HFFc6 (cell line): ENCODE measurements at regions not wholly inside any gene's neighbourhood (a gene's known extent, or its start where the extent isn't known, plus 50 kb on each side); places are given as distances from the start of the nearest gene placed in this dataset.
"Not testable (repeated sequence)": the region's sequence is repeated elsewhere in the genome, so short reads cannot be mapped to it uniquely, and the experiment has no call there.

Experiments
- DNase-seq: peaks from one replicate; pipeline ENCODE4 v3.0.0-alpha.2; 2018
- H3K27ac Mint-ChIP-seq: 2 replicates; pipeline ENCODE4 v1.8.0; 2020; ENCODE audit warnings: mild to moderate bottlenecking, mixed read lengths
- H3K27me3 Mint-ChIP-seq: 2 replicates; pipeline ENCODE4 v1.8.0; 2021; ENCODE audit warnings: mild to moderate bottlenecking, moderate library complexity, mixed read lengths; ENCODE audit not compliant: insufficient read depth
- H3K36me3 Mint-ChIP-seq: 2 replicates; pipeline ENCODE4 v1.8.0; 2021; ENCODE audit warnings: low read depth, mixed read lengths
- H3K4me1 Mint-ChIP-seq: 2 replicates; pipeline ENCODE4 v1.8.0; 2020; ENCODE audit warnings: low read depth, mixed read lengths
- H3K4me3 Mint-ChIP-seq: 2 replicates; pipeline ENCODE4 v1.8.0; 2020; ENCODE audit warnings: mild to moderate bottlenecking, moderate library complexity, mixed read lengths
- H3K9me3 Mint-ChIP-seq: 2 replicates; pipeline ENCODE4 v1.8.0; 2020; ENCODE audit warnings: mild to moderate bottlenecking, mixed read lengths
- TF ChIP-seq, protein P1 (sequence below): fragments of 200-600 bp; sonication (generic); IDR thresholded peaks from 2 replicates; pipeline ENCODE4 v1.5.0; 2021; ENCODE audit warnings: antibody characterized with exemption, mild to moderate bottlenecking

DNA sequence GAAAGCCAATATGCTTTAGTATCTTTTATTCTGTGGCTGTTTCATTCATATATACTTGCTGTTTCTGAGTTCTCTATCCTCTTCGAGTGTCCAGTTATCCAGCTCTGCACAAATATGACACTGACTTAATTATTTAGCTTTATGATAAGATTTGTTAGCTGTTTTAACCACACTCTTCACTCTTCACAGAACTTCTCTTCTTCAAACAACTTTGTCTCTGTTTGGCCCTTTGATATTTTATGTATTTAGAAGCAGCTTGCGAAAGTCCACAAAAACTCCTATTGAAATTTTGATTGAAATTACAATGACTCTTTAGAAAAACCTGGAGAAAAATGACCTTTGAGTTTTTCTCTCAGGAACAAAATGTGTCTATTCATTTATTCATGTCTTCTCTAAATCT, 407.0 kb downstream of the CPS1 start:
- H3K36me3 Mint-ChIP-seq, result no peaks in the 10 kb centered on the region
- H3K4me1 Mint-ChIP-seq, result no peaks in the 10 kb centered on the region
- no peak overlapping the region for H3K27ac Mint-ChIP-seq
- H3K9me3 Mint-ChIP-seq, result peaks cover 12% of the 10 kb centered on the region
- no peak overlapping the region for H3K4me3 Mint-ChIP-seq
- no peak for DNase-seq
- TF ChIP-seq, protein P1, sequence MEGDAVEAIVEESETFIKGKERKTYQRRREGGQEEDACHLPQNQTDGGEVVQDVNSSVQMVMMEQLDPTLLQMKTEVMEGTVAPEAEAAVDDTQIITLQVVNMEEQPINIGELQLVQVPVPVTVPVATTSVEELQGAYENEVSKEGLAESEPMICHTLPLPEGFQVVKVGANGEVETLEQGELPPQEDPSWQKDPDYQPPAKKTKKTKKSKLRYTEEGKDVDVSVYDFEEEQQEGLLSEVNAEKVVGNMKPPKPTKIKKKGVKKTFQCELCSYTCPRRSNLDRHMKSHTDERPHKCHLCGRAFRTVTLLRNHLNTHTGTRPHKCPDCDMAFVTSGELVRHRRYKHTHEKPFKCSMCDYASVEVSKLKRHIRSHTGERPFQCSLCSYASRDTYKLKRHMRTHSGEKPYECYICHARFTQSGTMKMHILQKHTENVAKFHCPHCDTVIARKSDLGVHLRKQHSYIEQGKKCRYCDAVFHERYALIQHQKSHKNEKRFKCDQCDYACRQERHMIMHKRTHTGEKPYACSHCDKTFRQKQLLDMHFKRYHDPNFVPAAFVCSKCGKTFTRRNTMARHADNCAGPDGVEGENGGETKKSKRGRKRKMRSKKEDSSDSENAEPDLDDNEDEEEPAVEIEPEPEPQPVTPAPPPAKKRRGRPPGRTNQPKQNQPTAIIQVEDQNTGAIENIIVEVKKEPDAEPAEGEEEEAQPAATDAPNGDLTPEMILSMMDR, result no peak
- no peaks in the 10 kb centered on the region; the same call in 1 of the 2 replicates for H3K27me3 Mint-ChIP-seq

DNA sequence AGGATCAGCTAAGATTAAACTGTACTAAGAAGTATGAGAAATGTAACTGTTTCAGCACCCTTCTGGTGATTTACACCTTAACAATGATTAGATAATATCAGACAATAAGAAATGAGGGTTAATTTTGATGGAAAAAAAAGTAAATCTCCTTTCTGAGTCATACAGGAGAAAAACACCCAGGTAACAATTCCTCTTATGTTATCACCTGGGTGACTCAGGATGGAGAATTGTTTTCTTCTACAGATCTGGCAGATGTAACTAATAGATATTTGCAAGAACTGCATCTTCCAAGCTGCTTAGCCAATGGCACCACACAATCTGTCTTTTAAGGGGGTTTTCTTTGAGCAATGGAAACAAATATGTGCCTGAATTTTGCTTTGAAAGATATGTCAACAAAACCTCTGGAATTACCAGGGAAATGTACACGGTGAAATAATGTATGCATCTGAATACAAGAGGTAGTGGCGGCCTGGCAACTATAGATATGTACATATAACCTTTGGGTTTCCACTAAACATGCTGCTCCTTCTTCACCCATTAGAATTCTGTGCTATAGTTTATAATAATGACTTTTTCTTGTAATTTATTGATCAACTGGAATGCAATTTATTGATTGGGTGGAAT, 407.9 kb downstream of the CPS1 start:
- no peaks in the 10 kb centered on the region for H3K36me3 Mint-ChIP-seq
- DNase-seq, result no peak
- peaks cover 7% of the 10 kb centered on the region for H3K9me3 Mint-ChIP-seq
- TF ChIP-seq, protein P1, result no peak
- H3K27me3 Mint-ChIP-seq, result no peaks in the 10 kb centered on the region; the same call in 1 of the 2 replicates
- H3K4me3 Mint-ChIP-seq, result no peak overlapping the region
- no peaks in the 10 kb centered on the region for H3K4me1 Mint-ChIP-seq
- no peak overlapping the region for H3K27ac Mint-ChIP-seq

DNA sequence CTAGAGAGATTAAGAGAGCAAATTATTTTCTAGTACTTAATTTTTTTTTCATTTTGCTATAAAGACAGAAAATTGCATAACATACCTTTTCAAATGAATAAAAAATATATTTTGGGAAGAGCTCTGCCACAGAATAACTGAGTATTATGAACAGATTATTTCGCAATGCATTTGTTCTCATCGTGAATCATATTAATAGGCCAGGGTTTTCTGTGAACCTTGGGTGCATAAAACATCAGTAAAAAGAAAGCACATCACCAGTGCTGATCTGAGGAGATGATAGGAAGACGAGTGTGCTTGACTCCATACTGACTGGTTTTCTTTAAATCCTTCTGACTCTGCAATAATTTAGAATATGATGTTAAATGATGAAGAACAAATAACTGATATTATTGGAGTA, 409.1 kb downstream of the CPS1 start:
- TF ChIP-seq, protein P1, result no peak
- DNase-seq, result no peak
- H3K4me1 Mint-ChIP-seq, result no peaks in the 10 kb centered on the region
- no peak overlapping the region for H3K27ac Mint-ChIP-seq
- H3K4me3 Mint-ChIP-seq, result no peak overlapping the region
- H3K36me3 Mint-ChIP-seq, result no peaks in the 10 kb centered on the region; the same call in 1 of the 2 replicates
- H3K9me3 Mint-ChIP-seq, result peaks cover 16% of the 10 kb centered on the region
- H3K27me3 Mint-ChIP-seq, result no peaks in the 10 kb centered on the region; the same call in 1 of the 2 replicates

DNA sequence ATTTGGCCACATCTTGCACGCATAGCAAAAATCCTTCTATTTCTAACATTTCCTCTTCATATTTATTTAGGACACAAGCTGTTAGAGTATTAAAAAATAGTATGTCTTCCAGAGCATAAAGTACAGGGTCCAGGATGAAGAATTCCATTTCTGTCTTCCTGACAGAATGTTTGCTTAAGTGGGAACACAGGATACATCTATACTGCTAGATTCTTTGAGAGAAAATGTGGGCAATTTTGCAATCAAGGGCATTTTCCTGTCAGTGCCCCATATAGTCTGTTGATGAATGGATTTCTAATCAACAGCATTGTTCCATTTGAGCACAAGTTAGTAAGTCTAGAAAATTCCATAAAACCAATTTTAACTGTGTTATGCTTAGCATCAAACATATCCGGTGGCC, 409.9 kb downstream of the CPS1 start:
- Mint-ChIP-seq H3K36me3 (no peaks in the 10 kb centered on the region; the same call in 1 of the 2 replicates), H3K4me1 (no peaks in the 10 kb centered on the region), H3K27ac (no peak overlapping the region), H3K9me3 (peaks cover 21% of the 10 kb centered on the region), H3K4me3 (no peak overlapping the region), H3K27me3 (no peaks in the 10 kb centered on the region; the same call in 1 of the 2 replicates)
- DNase-seq, result no peak
- TF ChIP-seq, protein P1, result no peak

DNA sequence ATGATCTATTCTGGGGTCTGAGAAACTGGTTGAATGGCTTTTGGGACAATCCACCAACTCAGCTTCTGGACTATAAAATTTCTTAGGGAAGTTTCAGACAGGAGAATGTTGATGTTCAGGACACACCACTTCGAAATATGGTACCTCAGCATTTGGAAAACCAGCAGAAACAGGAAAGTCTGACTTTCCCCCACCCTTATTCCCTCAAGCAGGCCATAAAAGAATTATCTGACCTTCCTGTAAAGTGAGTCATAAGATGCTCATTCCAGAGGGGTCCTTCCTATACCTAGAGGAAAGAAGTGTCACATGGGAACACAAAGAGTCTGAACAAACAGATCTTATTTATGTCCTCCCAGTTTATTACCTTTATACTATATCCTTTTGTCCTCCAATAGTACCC, 415.0 kb downstream of the CPS1 start:
- peaks cover 31% of the 10 kb centered on the region for H3K9me3 Mint-ChIP-seq
- H3K4me3 Mint-ChIP-seq, result no peak overlapping the region
- no peak for DNase-seq
- H3K36me3 Mint-ChIP-seq, result no peaks in the 10 kb centered on the region; the same call in 1 of the 2 replicates
- TF ChIP-seq, protein P1, result no peak
- H3K4me1 Mint-ChIP-seq, result no peaks in the 10 kb centered on the region
- H3K27ac Mint-ChIP-seq, result no peak overlapping the region
- H3K27me3 Mint-ChIP-seq, result no peaks in the 10 kb centered on the region; the same call in 1 of the 2 replicates

DNA sequence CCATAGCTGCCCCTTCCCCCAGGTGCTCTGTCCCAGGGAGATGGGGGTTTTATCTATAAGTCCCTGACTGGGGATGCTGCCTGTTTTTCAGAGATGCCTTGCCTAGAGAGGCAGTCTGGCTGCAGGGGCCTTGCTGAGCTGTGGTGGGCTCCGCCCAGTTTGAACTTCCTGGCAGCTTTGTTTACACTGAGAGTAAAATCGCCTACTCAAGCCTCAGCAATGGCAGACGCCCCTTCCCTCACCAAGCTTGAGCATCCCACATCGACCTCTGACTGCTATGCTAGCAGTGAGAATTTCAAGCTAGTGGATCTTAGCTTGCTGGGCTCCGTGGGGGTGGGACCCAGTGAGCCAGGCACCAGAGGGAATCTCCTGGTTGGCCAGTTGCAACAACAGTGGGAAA, 430.4 kb downstream of the CPS1 start:
- H3K4me1 Mint-ChIP-seq, H3K36me3 Mint-ChIP-seq, DNase-seq, H3K4me3 Mint-ChIP-seq, H3K27me3 Mint-ChIP-seq, H3K27ac Mint-ChIP-seq: not testable (repeated sequence)
- peaks cover 44% of the 10 kb centered on the region for H3K9me3 Mint-ChIP-seq
